Karpas-422 (cell line): ENCODE measurements at regions not wholly inside any gene's neighbourhood (a gene's known extent, or its start where the extent isn't known, plus 50 kb on each side); places are given as distances from the start of the nearest gene placed in this dataset. TPM values are rescaled to one million over a fixed set of nuclear protein-coding genes. Genes with fewer than 3 reads are reported as not detected.

Experiments
- DNase-seq: peaks from one replicate; pipeline ENCODE4 v3.0.0-alpha.2; 2015
- H2AFZ ChIP-seq: fragments of 200-600 bp; sonication (generic); 2 replicates; pipeline ENCODE4 v1.6.1; 2014; ENCODE audit warnings: antibody characterized with exemption, low read length, mixed read lengths
- H3K27ac ChIP-seq: fragments of 200-600 bp; sonication (generic); 2 replicates; pipeline ENCODE4 v1.5.1; 2014; ENCODE audit warnings: mild to moderate bottlenecking, low read length, moderate library complexity
- H3K27me3 ChIP-seq: fragments of 200-600 bp; sonication (generic); 2 replicates; pipeline ENCODE4 v1.6.1; 2014; ENCODE audit warnings: low read length, mixed read lengths
- H3K36me3 ChIP-seq: fragments of 200-600 bp; sonication (generic); 2 replicates; pipeline ENCODE4 v1.6.1; 2014; ENCODE audit warnings: low read length, mixed read lengths; ENCODE audit not compliant: insufficient read depth
- H3K4me1 ChIP-seq: fragments of 200-600 bp; sonication (generic); 2 replicates; pipeline ENCODE4 v1.6.1; 2014; ENCODE audit warnings: mild to moderate bottlenecking, low read length, mixed read lengths
- H3K4me2 ChIP-seq: fragments of 200-600 bp; sonication (generic); 2 replicates; pipeline ENCODE4 v1.6.1; 2014; ENCODE audit warnings: low read length, low read depth, mild to moderate bottlenecking; ENCODE audit not compliant: poor library complexity, severe bottlenecking
- H3K4me3 ChIP-seq: fragments of 200-600 bp; sonication (generic); 2 replicates; pipeline ENCODE4 v1.5.1; 2014; ENCODE audit warnings: mild to moderate bottlenecking, antibody characterized with exemption, low read length, mixed read lengths
- H3K79me2 ChIP-seq: fragments of 200-600 bp; sonication (generic); 2 replicates; pipeline ENCODE4 v1.6.1; 2014; ENCODE audit warnings: mild to moderate bottlenecking, low read length, mixed read lengths
- H3K9ac ChIP-seq: fragments of 200-600 bp; sonication (generic); 2 replicates; pipeline ENCODE4 v1.6.0; 2014; ENCODE audit warnings: low read length
- H3K9me2 ChIP-seq: fragments of 200-600 bp; sonication (generic), shearing (Covaris generic); replicated peaks from 2 replicates; pipeline ENCODE4 v1.6.0; 2014; ENCODE audit warnings: mild to moderate bottlenecking, low read length, moderate library complexity; ENCODE audit not compliant: insufficient read depth
- H3K9me3 ChIP-seq: fragments of 300-700, 200-600 bp; sonication (generic); 2 replicates; pipeline ENCODE4 v1.6.1; 2014; ENCODE audit warnings: low read length, mixed read lengths
- H4K20me1 ChIP-seq: fragments of 200-600 bp; sonication (generic); 2 replicates; pipeline ENCODE4 v1.6.1; 2014; ENCODE audit warnings: mild to moderate bottlenecking, antibody characterized with exemption, low read length, low read depth; ENCODE audit not compliant: insufficient read depth
- small RNA-seq: library from RNA; depleted of rRNA; stranded (forward); fragments of <200 nt; gene quantifications from one replicate; pipeline ENCODE3, GENCODE V24; 2014

DNA sequence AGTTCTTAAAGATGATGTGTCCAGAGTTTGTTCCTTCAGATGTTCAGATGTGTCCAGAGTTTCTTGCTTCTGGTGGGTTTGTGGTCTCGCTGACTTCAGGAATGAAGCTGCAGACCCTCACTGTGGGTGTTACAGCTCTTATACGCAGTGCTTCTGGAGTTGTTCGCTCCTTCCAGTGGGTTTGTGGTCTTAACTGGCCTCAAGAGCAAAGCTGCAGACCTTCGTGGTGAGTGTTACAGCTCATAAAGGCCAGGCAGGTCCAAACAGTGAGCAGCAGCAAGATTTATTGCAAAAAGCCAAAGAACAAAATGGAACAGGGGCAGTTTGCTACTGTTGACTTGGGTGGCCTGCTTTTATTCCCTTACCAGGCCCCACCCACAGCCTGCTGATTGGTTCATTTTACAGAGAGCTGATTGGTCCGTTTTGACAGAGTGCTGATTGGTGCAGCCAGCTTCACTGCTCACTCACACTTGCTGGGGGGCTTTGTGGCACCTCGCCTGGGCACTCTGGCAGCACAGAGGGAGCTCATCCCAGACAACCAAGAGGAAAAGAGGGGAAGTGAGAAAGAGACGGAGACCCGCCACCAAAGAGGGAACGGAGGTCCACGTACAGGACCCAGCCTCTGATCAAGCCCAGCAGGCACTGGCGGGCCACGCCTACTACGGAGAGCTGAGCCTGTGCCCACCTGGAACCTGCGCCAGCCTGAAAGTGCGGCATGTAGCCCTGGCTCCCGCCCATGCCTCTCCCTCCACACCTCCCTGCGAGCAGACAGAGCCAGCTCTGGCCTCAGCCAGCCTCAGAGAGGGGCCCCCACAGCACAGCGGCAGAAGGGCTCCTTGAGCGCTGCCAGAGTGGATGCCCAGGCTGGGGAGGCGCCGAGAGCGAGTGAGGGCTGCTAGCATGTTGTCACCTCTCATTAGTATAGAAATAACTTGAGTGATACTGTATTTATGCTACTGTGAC, 55.8 kb upstream of the SEMA3C start:
- Histone ChIP-seq H3K9ac (no peak overlapping the region), H3K79me2 (no peaks in the 10 kb centered on the region), H3K27ac (no peak overlapping the region), H3K9me3 (peaks cover 16% of the 10 kb centered on the region), H3K4me2 (no peak overlapping the region), H3K27me3 (no peaks in the 10 kb centered on the region), H3K4me1 (no peaks in the 10 kb centered on the region), H3K9me2 (no peaks in the 10 kb centered on the region), H3K4me3 (no peak overlapping the region), H4K20me1 (no peaks in the 10 kb centered on the region), H3K36me3 (no peaks in the 10 kb centered on the region), H2AFZ (no peak overlapping the region)
- DNase-seq = no peak

DNA sequence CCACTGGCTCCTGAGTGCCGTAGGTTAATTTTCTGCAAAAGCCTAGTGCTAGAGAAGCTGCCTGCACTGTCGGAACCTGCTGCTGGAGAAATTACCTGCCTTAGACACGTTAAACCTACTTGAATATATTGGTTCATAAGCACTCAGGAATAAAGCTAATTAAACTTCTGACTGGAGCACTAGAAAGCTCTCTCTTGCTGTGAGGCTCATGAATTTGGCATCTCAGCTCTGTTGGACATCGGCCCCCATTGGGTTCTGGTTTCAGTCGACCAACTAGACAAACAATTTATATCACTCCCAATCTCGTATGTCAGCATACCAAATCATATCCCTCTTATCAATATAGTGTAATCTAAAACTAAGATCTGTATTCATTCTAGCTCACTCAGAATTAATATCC, 52.4 kb upstream of the SEMA3C start:
- H4K20me1 ChIP-seq = no peaks in the 10 kb centered on the region
- H3K9ac ChIP-seq = no peak overlapping the region
- no peaks in the 10 kb centered on the region for H3K79me2 ChIP-seq
- no peak overlapping the region for H3K4me3 ChIP-seq
- no peaks in the 10 kb centered on the region for H3K4me1 ChIP-seq
- no peak for DNase-seq
- H3K9me2 ChIP-seq = no peaks in the 10 kb centered on the region
- no peaks in the 10 kb centered on the region for H3K27me3 ChIP-seq
- H3K9me3 ChIP-seq = peaks cover 18% of the 10 kb centered on the region
- H3K27ac ChIP-seq = no peak overlapping the region
- no peak overlapping the region for H3K4me2 ChIP-seq
- H3K36me3 ChIP-seq = no peaks in the 10 kb centered on the region
- no peak overlapping the region for H2AFZ ChIP-seq

Small RNAs in the stretch of these regions (small RNA-seq; reads per million reads assigned to genes)
- gene AC004866.1 = not detected
